HepG2 (cell line): ENCODE measurements at regions not wholly inside any gene's neighbourhood (a gene's known extent, or its start where the extent isn't known, plus 50 kb on each side); places are given as distances from the start of the nearest gene placed in this dataset.

Source experiments
- AHDC1 ChIP-seq: sonication (generic); formaldehyde crosslinking; IDR thresholded peaks from 2 replicates; pipeline ENCODE4 v1.5.1; 2020; ENCODE audit warnings: mild to moderate bottlenecking, missing genetic modification reagents, borderline replicate concordance
- ATF1 ChIP-seq: IDR thresholded peaks from 2 replicates; pipeline ENCODE4 v1.6.1; 2016; ENCODE audit warnings: mild to moderate bottlenecking, control low read depth
- BATF2 ChIP-seq: sonication (generic); formaldehyde crosslinking; IDR thresholded peaks from 2 replicates; pipeline ENCODE4 v1.8.0; 2022; ENCODE audit warnings: mild to moderate bottlenecking, missing genetic modification reagents, moderate library complexity
- CCAR2 ChIP-seq: fragments of 200-400 bp; formaldehyde crosslinking; optimal IDR thresholded peaks from 2 replicates; pipeline ENCODE3; 2018; ENCODE audit warnings: low read depth, mild to moderate bottlenecking, low read length, moderate library complexity
- CEBPB ChIP-seq: IDR thresholded peaks from 2 replicates; pipeline ENCODE4 v1.6.1; 2011; ENCODE audit warnings: low read depth, low read length, improper control_type of control experiment, borderline replicate concordance
- CENPX ChIP-seq: sonication (generic); formaldehyde crosslinking; IDR thresholded peaks from 2 replicates; pipeline ENCODE4 v1.9.0; 2021; ENCODE audit warnings: mild to moderate bottlenecking, missing genetic modification reagents, moderate library complexity
- E2F5 ChIP-seq: sonication (generic); formaldehyde crosslinking; conservative IDR thresholded peaks from 2 replicates; pipeline ENCODE4 v1.4.0; 2020; ENCODE audit warnings: missing genetic modification reagents
- ERF ChIP-seq: IDR thresholded peaks from 2 replicates; pipeline ENCODE4 v1.6.1; 2018; ENCODE audit warnings: missing biosample characterization, missing genetic modification reagents
- HOXA7 ChIP-seq: sonication (generic); formaldehyde crosslinking; IDR thresholded peaks from 2 replicates; pipeline ENCODE4 v1.8.1; 2022; ENCODE audit warnings: mild to moderate bottlenecking, missing genetic modification reagents, moderate library complexity
- JUN ChIP-seq: sonication (generic); formaldehyde crosslinking; IDR thresholded peaks from 2 replicates; pipeline ENCODE4 v1.4.0; 2020; ENCODE audit warnings: mild to moderate bottlenecking, missing genetic modification reagents
- MLX ChIP-seq: IDR thresholded peaks from 2 replicates; pipeline ENCODE4 v1.6.1; 2016
- RAD21 ChIP-seq: fragments of 450-650 bp; formaldehyde crosslinking; IDR thresholded peaks from 2 replicates; pipeline ENCODE4 v1.5.0; 2020; ENCODE audit warnings: mild to moderate bottlenecking
- RAD51 ChIP-seq: fragments of 450-650 bp; IDR thresholded peaks from 2 replicates; pipeline ENCODE4 v1.6.1; 2016; ENCODE audit warnings: borderline replicate concordance
- RCOR2 ChIP-seq: IDR thresholded peaks from 2 replicates; pipeline ENCODE4 v1.6.1; 2016; ENCODE audit warnings: missing biosample characterization, missing genetic modification reagents
- SP1 ChIP-seq, 2 experiments: fragments of 450-650 bp in 1 of 2; sonication (generic) in 1 of 2; formaldehyde crosslinking in 1 of 2; IDR thresholded peaks; 2 replicates each; pipeline versions ENCODE4 v1.4.0 to v1.6.1; 2016 to 2020; ENCODE audit warnings: missing genetic modification reagents in 1 of 2
- ZFP36 ChIP-seq: fragments of 150-350 bp; IDR thresholded peaks from 2 replicates; pipeline ENCODE4 v1.6.1; 2018; ENCODE audit warnings: borderline replicate concordance, low read length, low read depth; ENCODE audit not compliant: partially characterized antibody
- ZKSCAN5 ChIP-seq: sonication (generic); formaldehyde crosslinking; IDR thresholded peaks from 2 replicates; pipeline ENCODE4 v1.5.1; 2020; ENCODE audit warnings: mild to moderate bottlenecking, missing genetic modification reagents
- ZNF143 ChIP-seq: sonication (generic); formaldehyde crosslinking; IDR thresholded peaks from 2 replicates; pipeline ENCODE4 v1.4.0; 2020; ENCODE audit warnings: missing genetic modification reagents
- ZNF234 ChIP-seq: sonication (generic); formaldehyde crosslinking; conservative IDR thresholded peaks from 2 replicates; pipeline ENCODE4 v1.5.1; 2020; ENCODE audit warnings: mild to moderate bottlenecking, missing genetic modification reagents
- ZNF343 ChIP-seq: sonication (generic); formaldehyde crosslinking; IDR thresholded peaks from 2 replicates; pipeline ENCODE4 v1.4.0; 2020; ENCODE audit warnings: mild to moderate bottlenecking, missing genetic modification reagents
- ZNF430 ChIP-seq: sonication (generic); formaldehyde crosslinking; IDR thresholded peaks from 2 replicates; pipeline ENCODE4 v1.9.0; 2021; ENCODE audit warnings: mild to moderate bottlenecking, missing genetic modification reagents
- ZNF530 ChIP-seq: sonication (generic); formaldehyde crosslinking; IDR thresholded peaks from 2 replicates; pipeline ENCODE4 v1.5.0; 2020; ENCODE audit warnings: low read depth, mild to moderate bottlenecking, missing genetic modification reagents
- ZNF605 ChIP-seq: sonication (generic); formaldehyde crosslinking; IDR thresholded peaks from 2 replicates; pipeline ENCODE4 v1.8.0; 2022; ENCODE audit warnings: mild to moderate bottlenecking, missing genetic modification reagents
- ZNF746 ChIP-seq: sonication (generic); formaldehyde crosslinking; IDR thresholded peaks from 2 replicates; pipeline ENCODE4 v1.8.0; 2022; ENCODE audit warnings: mild to moderate bottlenecking, missing genetic modification reagents

- TF ChIP-seq AHDC1 (CRISPR knock-in tag) (peak; percentile 64; the same call in 1 of the 2 replicates), HOXA7 (no peak), E2F5 (CRISPR knock-in tag) (no peak), JUN (CRISPR knock-in tag) (no peak), ERF (no peak), BATF2 (CRISPR knock-in tag) (no peak), RAD51 (no peak), RAD21 (CRISPR knock-in tag) (no peak), ZNF234 (CRISPR knock-in tag) (no peak), ZNF343 (CRISPR knock-in tag) (no peak), ZNF430 (no peak), ZNF605 (CRISPR knock-in tag) (no peak), RCOR2 (no peak), ZNF530 (CRISPR knock-in tag) (no peak), CEBPB (peak; percentile 57; the same call in 1 of the 2 replicates), MLX (peak; percentile 62; the same call in 1 of the 2 replicates), ZNF143 (no peak), ZFP36 (no peak), ATF1 (no peak), ZKSCAN5 (no peak), ZNF746 (no peak), CENPX (CRISPR knock-in tag) (0 out of 2 replicates have a peak, but pooled peaks have one; percentile 56), CCAR2 (no peak), SP1 (IDR thresholded peaks at IDR 0.05) (no peak), SP1 (CRISPR knock-in tag; IDR thresholded peaks at IDR 0.05) (no peak)
These were observed 77.0 kb upstream of the TACR1 start (continued) for GRCh38 chr2:75276093-75277029.
